ENCODE measurements at regions not wholly inside any gene's neighbourhood (a gene's known extent, or its start where the extent isn't known, plus 50 kb on each side); places are given as distances from the start of the nearest gene placed in this dataset.
"Not testable (repeated sequence)": the region's sequence is repeated elsewhere in the genome, so short reads cannot be mapped to it uniquely, and the experiment has no call there.

- Histone ChIP-seq H3K36me3 (ENCODE audit: control insufficient read depth, insufficient read depth, low read length) (no peaks in the 10 kb centered on the region), H3K27ac (ENCODE audit: low read depth, low read length) (no peak overlapping the region), H3K4me3 (ENCODE audit: low read depth, low read length) (no peak overlapping the region), H3K27me3 (ENCODE audit: control insufficient read depth, insufficient read depth, low read length) (no peaks in the 10 kb centered on the region), H3K4me1 (ENCODE audit: control insufficient read depth, insufficient read depth, low read length) (no peaks in the 10 kb centered on the region), H3K9me3 (ENCODE audit: control insufficient read depth, insufficient read depth, low read length) (peaks cover 1% of the 10 kb centered on the region)
- WGBS (ENCODE audit: insufficient coverage): 100% methylated on average over 1 of the region's 5 CpGs
- no peak for DNase-seq (ENCODE audit: low read depth in 4 of 6, low spot score in 6 of 6)
Measured at GRCh38 chr20:16861708-16862107, 113.5 kb downstream of the OTOR start.

GRCh38 chr20:16863303-16863702 is 115.1 kb downstream of the OTOR start:
- no peak overlapping the region for H3K4me3 ChIP-seq (ENCODE audit: low read depth, low read length)
- H3K36me3 ChIP-seq (ENCODE audit: control insufficient read depth, insufficient read depth, low read length): no peaks in the 10 kb centered on the region
- DNase-seq (ENCODE audit: low read depth in 4 of 6, low spot score in 6 of 6): no peak
- H3K4me1 ChIP-seq (ENCODE audit: control insufficient read depth, insufficient read depth, low read length): no peaks in the 10 kb centered on the region
- H3K27me3 ChIP-seq (ENCODE audit: control insufficient read depth, insufficient read depth, low read length): no peaks in the 10 kb centered on the region
- no peak overlapping the region for H3K27ac ChIP-seq (ENCODE audit: low read depth, low read length)
- no peaks in the 10 kb centered on the region for H3K9me3 ChIP-seq (ENCODE audit: control insufficient read depth, insufficient read depth, low read length)
- no CpG with 5 or more reads among the region's 2 CpGs for WGBS (ENCODE audit: insufficient coverage)

GRCh38 chr20:16864069-16864468 is 115.9 kb downstream of the OTOR start:
- no peak overlapping the region for H3K27ac ChIP-seq (ENCODE audit: low read depth, low read length)
- no peak overlapping the region for H3K4me3 ChIP-seq (ENCODE audit: low read depth, low read length)

GRCh38 chr20:16864963-16865362 is 116.8 kb downstream of the OTOR start:
- H3K4me1 ChIP-seq (ENCODE audit: control insufficient read depth, insufficient read depth, low read length): no peaks in the 10 kb centered on the region
- H3K9me3 ChIP-seq (ENCODE audit: control insufficient read depth, insufficient read depth, low read length): no peaks in the 10 kb centered on the region
- WGBS (ENCODE audit: insufficient coverage): no CpG with 5 or more reads among the region's 1 CpG
- no peaks in the 10 kb centered on the region for H3K36me3 ChIP-seq (ENCODE audit: control insufficient read depth, insufficient read depth, low read length)
- no peak overlapping the region for H3K4me3 ChIP-seq (ENCODE audit: low read depth, low read length)
- no peaks in the 10 kb centered on the region for H3K27me3 ChIP-seq (ENCODE audit: control insufficient read depth, insufficient read depth, low read length)
- DNase-seq (ENCODE audit: low read depth in 4 of 6, low spot score in 6 of 6): no peak
- no peak overlapping the region for H3K27ac ChIP-seq (ENCODE audit: low read depth, low read length)

More at GRCh38 chr20:16864069-16864468, 115.9 kb downstream of the OTOR start:
- 93% methylated on average over 5 of the region's 5 CpGs for WGBS (ENCODE audit: insufficient coverage)
- no peak for DNase-seq (ENCODE audit: low read depth in 4 of 6, low spot score in 6 of 6)
- Histone ChIP-seq H3K4me1 (ENCODE audit: control insufficient read depth, insufficient read depth, low read length) (no peaks in the 10 kb centered on the region), H3K36me3 (ENCODE audit: control insufficient read depth, insufficient read depth, low read length) (no peaks in the 10 kb centered on the region), H3K27me3 (ENCODE audit: control insufficient read depth, insufficient read depth, low read length) (no peaks in the 10 kb centered on the region), H3K9me3 (ENCODE audit: control insufficient read depth, insufficient read depth, low read length) (no peaks in the 10 kb centered on the region)

GRCh38 chr20:16865406-16865805 is 117.2 kb downstream of the OTOR start:
- Histone ChIP-seq H3K27me3 (ENCODE audit: control insufficient read depth, insufficient read depth, low read length) (no peaks in the 10 kb centered on the region), H3K9me3 (ENCODE audit: control insufficient read depth, insufficient read depth, low read length) (no peaks in the 10 kb centered on the region), H3K36me3 (ENCODE audit: control insufficient read depth, insufficient read depth, low read length) (no peaks in the 10 kb centered on the region), H3K4me1 (ENCODE audit: control insufficient read depth, insufficient read depth, low read length) (no peaks in the 10 kb centered on the region), H3K4me3 (ENCODE audit: low read depth, low read length) (no peak overlapping the region), H3K27ac (ENCODE audit: low read depth, low read length) (no peak overlapping the region)
- peak in 2 of 6 donors; percentile 4 to 8 for DNase-seq (ENCODE audit: low read depth in 4 of 6, low spot score in 6 of 6)
- 71% methylated on average over 1 of the region's 2 CpGs for WGBS (ENCODE audit: insufficient coverage)

GRCh38 chr20:16873124-16873523 is 125.0 kb downstream of the OTOR start:
- H3K27ac ChIP-seq (ENCODE audit: low read depth, low read length); H3K36me3 ChIP-seq (ENCODE audit: control insufficient read depth, insufficient read depth, low read length); H3K4me3 ChIP-seq (ENCODE audit: low read depth, low read length); H3K9me3 ChIP-seq (ENCODE audit: control insufficient read depth, insufficient read depth, low read length); H3K27me3 ChIP-seq (ENCODE audit: control insufficient read depth, insufficient read depth, low read length); H3K4me1 ChIP-seq (ENCODE audit: control insufficient read depth, insufficient read depth, low read length); DNase-seq (ENCODE audit: low read depth in 4 of 6, low spot score in 6 of 6): not testable (repeated sequence)
- WGBS (ENCODE audit: insufficient coverage): 100% methylated on average over 2 of the region's 4 CpGs

GRCh38 chr20:16877053-16877554 is 128.9 kb downstream of the OTOR start:
- WGBS (ENCODE audit: insufficient coverage): no CpG with 5 or more reads among the region's 2 CpGs
- Histone ChIP-seq H3K36me3 (ENCODE audit: control insufficient read depth, insufficient read depth, low read length) (no peaks in the 10 kb centered on the region), H3K27me3 (ENCODE audit: control insufficient read depth, insufficient read depth, low read length) (no peaks in the 10 kb centered on the region), H3K9me3 (ENCODE audit: control insufficient read depth, insufficient read depth, low read length) (no peaks in the 10 kb centered on the region), H3K27ac (ENCODE audit: low read depth, low read length) (no peak overlapping the region), H3K4me3 (ENCODE audit: low read depth, low read length) (no peak overlapping the region), H3K4me1 (ENCODE audit: control insufficient read depth, insufficient read depth, low read length) (no peaks in the 10 kb centered on the region)
- DNase-seq (ENCODE audit: low read depth in 4 of 6, low spot score in 6 of 6): no peak

- Histone ChIP-seq H3K4me3 (ENCODE audit: low read depth, low read length) (no peak overlapping the region), H3K27me3 (ENCODE audit: control insufficient read depth, insufficient read depth, low read length) (no peaks in the 10 kb centered on the region), H3K36me3 (ENCODE audit: control insufficient read depth, insufficient read depth, low read length) (no peaks in the 10 kb centered on the region), H3K27ac (ENCODE audit: low read depth, low read length) (no peak overlapping the region), H3K9me3 (ENCODE audit: control insufficient read depth, insufficient read depth, low read length) (no peaks in the 10 kb centered on the region), H3K4me1 (ENCODE audit: control insufficient read depth, insufficient read depth, low read length) (no peaks in the 10 kb centered on the region)
- no peak for DNase-seq (ENCODE audit: low read depth in 4 of 6, low spot score in 6 of 6)
Measured at GRCh38 chr20:16885746-16886145, 137.6 kb downstream of the OTOR start.

- no peaks in the 10 kb centered on the region for H3K36me3 ChIP-seq (ENCODE audit: control insufficient read depth, insufficient read depth, low read length)
- no peak overlapping the region for H3K4me3 ChIP-seq (ENCODE audit: low read depth, low read length)
- no peak overlapping the region for H3K27ac ChIP-seq (ENCODE audit: low read depth, low read length)
- no peaks in the 10 kb centered on the region for H3K27me3 ChIP-seq (ENCODE audit: control insufficient read depth, insufficient read depth, low read length)
- no CpG with 5 or more reads among the region's 4 CpGs for whole genome bisulfite sequencing (ENCODE audit: insufficient coverage)
- H3K4me1 ChIP-seq (ENCODE audit: control insufficient read depth, insufficient read depth, low read length): no peaks in the 10 kb centered on the region
- DNase-seq (ENCODE audit: low read depth in 4 of 6, low spot score in 6 of 6): no peak
- no peaks in the 10 kb centered on the region for H3K9me3 ChIP-seq (ENCODE audit: control insufficient read depth, insufficient read depth, low read length)
Measured at GRCh38 chr20:16898433-16898832, 150.3 kb downstream of the OTOR start.

- no peak overlapping the region for H3K27ac ChIP-seq (ENCODE audit: low read depth, low read length)
- H3K4me3 ChIP-seq (ENCODE audit: low read depth, low read length): no peak overlapping the region
- no peaks in the 10 kb centered on the region for H3K27me3 ChIP-seq (ENCODE audit: control insufficient read depth, insufficient read depth, low read length)
- WGBS (ENCODE audit: insufficient coverage): no CpG with 5 or more reads among the region's 2 CpGs
- no peaks in the 10 kb centered on the region for H3K36me3 ChIP-seq (ENCODE audit: control insufficient read depth, insufficient read depth, low read length)
- H3K9me3 ChIP-seq (ENCODE audit: control insufficient read depth, insufficient read depth, low read length): no peaks in the 10 kb centered on the region
- no peaks in the 10 kb centered on the region for H3K4me1 ChIP-seq (ENCODE audit: control insufficient read depth, insufficient read depth, low read length)
- DNase-seq (ENCODE audit: low read depth in 4 of 6, low spot score in 6 of 6): no peak
Measured at GRCh38 chr20:16902662-16903061, 154.5 kb downstream of the OTOR start.
